OCI-LY7 (cell line): ENCODE measurements at regions not wholly inside any gene's neighbourhood (a gene's known extent, or its start where the extent isn't known, plus 50 kb on each side); places are given as distances from the start of the nearest gene placed in this dataset.

Experiments
- CTCF ChIP-seq: fragments of 200-600 bp; sonication (generic); conservative IDR thresholded peaks from 2 replicates; pipeline ENCODE4 v1.5.1; 2014; ENCODE audit warnings: mild to moderate bottlenecking, antibody characterized with exemption, low read length, moderate library complexity, mixed read lengths
- EZH2phosphoT487 ChIP-seq: fragments of 200-600 bp; sonication (generic); IDR thresholded peaks from 2 replicates; pipeline ENCODE4 v1.6.1; 2018; ENCODE audit warnings: low read depth, borderline replicate concordance, mild to moderate bottlenecking, mixed run types, antibody characterized with exemption, low read length, moderate library complexity, mixed read lengths

- TF ChIP-seq CTCF (no peak), EZH2phosphoT487 (no peak)
Observed at GRCh38 chr4:83890231-83890630, 354.3 kb downstream of the GPAT3 start.
